Smooth muscle cell (in vitro differentiated cells): ENCODE measurements at regions not wholly inside any gene's neighbourhood (a gene's known extent, or its start where the extent isn't known, plus 50 kb on each side); places are given as distances from the start of the nearest gene placed in this dataset.

Source experiments
- DNase-seq: peaks from one replicate; lab custom pipeline; 2025; ENCODE audit not compliant: unreplicated experiment; lab: John Stamatoyannopoulos, UW
- H2AFZ ChIP-seq: fragments of 200-600 bp; sonication (generic); 2 replicates; pipeline ENCODE4 v1.6.0; 2016; ENCODE audit warnings: antibody characterized with exemption, low read depth, mild to moderate bottlenecking
- H3F3A ChIP-seq: fragments of 200-600 bp; sonication (generic); 2 replicates; pipeline ENCODE4 v1.6.0; 2017; ENCODE audit warnings: antibody characterized with exemption, low read depth
- H3K27ac ChIP-seq: fragments of 200-600 bp; sonication (generic); 2 replicates; pipeline ENCODE4 v1.5.1; 2016; ENCODE audit warnings: low read depth, mild to moderate bottlenecking
- H3K27me3 ChIP-seq: fragments of 200-600 bp; sonication (generic); 2 replicates; pipeline ENCODE4 v1.6.1; 2016; ENCODE audit warnings: low read depth, mild to moderate bottlenecking
- H3K36me3 ChIP-seq: fragments of 200-600 bp; sonication (generic); 2 replicates; pipeline ENCODE4 v1.5.1; 2016; ENCODE audit warnings: low read depth
- H3K4me1 ChIP-seq: fragments of 200-600 bp; sonication (generic); 2 replicates; pipeline ENCODE4 v1.5.1; 2016; ENCODE audit warnings: low read depth
- H3K4me2 ChIP-seq: fragments of 200-600 bp; sonication (generic); 2 replicates; pipeline ENCODE4 v1.6.0; 2016; ENCODE audit warnings: mild to moderate bottlenecking
- H3K4me3 ChIP-seq: fragments of 200-600 bp; sonication (generic); 2 replicates; pipeline ENCODE4 v1.5.1; 2016; ENCODE audit warnings: mild to moderate bottlenecking
- H3K79me2 ChIP-seq: fragments of 200-600 bp; sonication (generic); 2 replicates; pipeline ENCODE4 v1.6.0; 2016; ENCODE audit warnings: low read depth, mild to moderate bottlenecking
- H3K9ac ChIP-seq: fragments of 200-600 bp; sonication (generic); 2 replicates; pipeline ENCODE4 v1.6.0; 2016; ENCODE audit warnings: low read depth
- H3K9me3 ChIP-seq: fragments of 200-600 bp; sonication (generic); replicated peaks from 2 replicates; pipeline ENCODE4 v1.5.1; 2016; ENCODE audit warnings: low read depth
- H4K20me1 ChIP-seq: fragments of 200-600 bp; sonication (generic); 2 replicates; pipeline ENCODE4 v1.6.0; 2016; ENCODE audit warnings: low read depth
- CTCF ChIP-seq: fragments of 200-600 bp; sonication (generic); IDR thresholded peaks from 2 replicates; pipeline ENCODE4 v1.5.1; 2017; ENCODE audit warnings: borderline replicate concordance, mild to moderate bottlenecking, antibody characterized with exemption; ENCODE audit not compliant: insufficient read depth, poor library complexity, severe bottlenecking
- WGBS: methylation state at CpG from one replicate; pipeline ENCODE4 v1.1.7; 2016; ENCODE audit warnings: low lambda C conversion rate; 5-methylcytosine and 5-hydroxymethylcytosine counted together

GRCh38 chr2:188917632-188918031 is 56.5 kb upstream of the COL3A1 start:
- Histone ChIP-seq H3K9ac (no peak overlapping the region), H3K4me3 (no peak overlapping the region), H3K4me2 (no peak overlapping the region), H3K9me3 (no peaks in the 10 kb centered on the region), H3K27me3 (no peaks in the 10 kb centered on the region), H3K4me1 (no peaks in the 10 kb centered on the region), H3F3A (no peaks in the 10 kb centered on the region), H2AFZ (peak overlapping the region; percentile 90), H3K79me2 (no peaks in the 10 kb centered on the region), H3K36me3 (no peaks in the 10 kb centered on the region), H4K20me1 (no peaks in the 10 kb centered on the region), H3K27ac (peak overlapping the region; percentile 61)
- no peak for TF ChIP-seq CTCF
- WGBS: 86% methylated on average over 1 of the region's 1 CpG
- no peak for DNase-seq

GRCh38 chr2:188919824-188920223 is 54.3 kb upstream of the COL3A1 start:
- Histone ChIP-seq H3K4me1 (no peaks in the 10 kb centered on the region), H3K27ac (no peak overlapping the region), H3K36me3 (no peaks in the 10 kb centered on the region), H2AFZ (no peak overlapping the region), H3K9me3 (no peaks in the 10 kb centered on the region), H3F3A (no peaks in the 10 kb centered on the region), H3K27me3 (no peaks in the 10 kb centered on the region), H3K79me2 (no peaks in the 10 kb centered on the region), H4K20me1 (no peaks in the 10 kb centered on the region), H3K4me3 (no peak overlapping the region), H3K4me2 (no peak overlapping the region), H3K9ac (no peak overlapping the region)
- WGBS: 94% methylated on average over 2 of the region's 2 CpGs
- no peak for DNase-seq
- no peak for TF ChIP-seq CTCF

GRCh38 chr2:188922191-188922590 is 52.0 kb upstream of the COL3A1 start:
- DNase-seq: no peak
- Histone ChIP-seq H3K4me1 (no peaks in the 10 kb centered on the region), H2AFZ (no peak overlapping the region), H3K4me3 (no peak overlapping the region), H3K9ac (no peak overlapping the region), H3K27ac (no peak overlapping the region), H4K20me1 (no peaks in the 10 kb centered on the region), H3K79me2 (no peaks in the 10 kb centered on the region), H3K4me2 (no peak overlapping the region), H3K36me3 (peaks cover 9% of the 10 kb centered on the region), H3F3A (no peaks in the 10 kb centered on the region), H3K9me3 (no peaks in the 10 kb centered on the region), H3K27me3 (no peaks in the 10 kb centered on the region)
- 100% methylated on average over 1 of the region's 1 CpG for WGBS
- TF ChIP-seq CTCF: no peak
